ENCODE measurements at regions not wholly inside any gene's neighbourhood (a gene's known extent, or its start where the extent isn't known, plus 50 kb on each side); places are given as distances from the start of the nearest gene placed in this dataset.

DNA sequence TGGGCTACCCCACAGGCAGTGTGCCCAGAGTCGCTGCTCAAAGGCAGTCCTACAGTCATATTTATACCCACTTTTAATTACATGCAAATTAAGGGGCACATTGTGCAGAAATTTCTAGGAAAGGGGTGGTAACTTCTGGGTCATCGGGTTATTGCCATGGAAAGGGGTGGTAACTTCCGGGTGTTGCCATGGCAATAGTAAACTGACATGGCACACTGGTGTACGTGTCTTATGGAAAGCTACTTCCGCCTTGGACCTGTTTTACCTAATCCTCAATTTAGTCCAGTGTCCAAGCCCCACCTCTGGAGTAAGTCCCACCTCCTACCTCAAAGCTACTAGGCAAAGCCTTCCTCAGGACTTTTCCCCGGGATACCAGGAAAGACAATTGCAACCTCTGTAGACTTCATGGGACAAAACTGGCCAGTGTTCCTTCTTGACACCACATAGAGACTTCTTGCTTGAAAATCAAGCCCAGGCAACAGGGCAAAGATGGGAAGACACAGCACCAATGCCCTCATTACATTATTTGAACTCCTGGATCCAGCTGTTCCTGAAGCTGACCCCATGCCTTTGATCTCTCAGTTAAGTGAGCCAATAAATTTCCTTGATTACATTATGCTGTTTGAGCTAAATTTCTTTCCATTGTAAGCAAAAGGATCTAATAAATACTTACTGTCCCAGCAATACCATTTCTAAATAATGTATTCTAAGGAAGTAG, 63.3 kb upstream of the AGAP1 start (continued):
- TF ChIP-seq, protein P1, sequence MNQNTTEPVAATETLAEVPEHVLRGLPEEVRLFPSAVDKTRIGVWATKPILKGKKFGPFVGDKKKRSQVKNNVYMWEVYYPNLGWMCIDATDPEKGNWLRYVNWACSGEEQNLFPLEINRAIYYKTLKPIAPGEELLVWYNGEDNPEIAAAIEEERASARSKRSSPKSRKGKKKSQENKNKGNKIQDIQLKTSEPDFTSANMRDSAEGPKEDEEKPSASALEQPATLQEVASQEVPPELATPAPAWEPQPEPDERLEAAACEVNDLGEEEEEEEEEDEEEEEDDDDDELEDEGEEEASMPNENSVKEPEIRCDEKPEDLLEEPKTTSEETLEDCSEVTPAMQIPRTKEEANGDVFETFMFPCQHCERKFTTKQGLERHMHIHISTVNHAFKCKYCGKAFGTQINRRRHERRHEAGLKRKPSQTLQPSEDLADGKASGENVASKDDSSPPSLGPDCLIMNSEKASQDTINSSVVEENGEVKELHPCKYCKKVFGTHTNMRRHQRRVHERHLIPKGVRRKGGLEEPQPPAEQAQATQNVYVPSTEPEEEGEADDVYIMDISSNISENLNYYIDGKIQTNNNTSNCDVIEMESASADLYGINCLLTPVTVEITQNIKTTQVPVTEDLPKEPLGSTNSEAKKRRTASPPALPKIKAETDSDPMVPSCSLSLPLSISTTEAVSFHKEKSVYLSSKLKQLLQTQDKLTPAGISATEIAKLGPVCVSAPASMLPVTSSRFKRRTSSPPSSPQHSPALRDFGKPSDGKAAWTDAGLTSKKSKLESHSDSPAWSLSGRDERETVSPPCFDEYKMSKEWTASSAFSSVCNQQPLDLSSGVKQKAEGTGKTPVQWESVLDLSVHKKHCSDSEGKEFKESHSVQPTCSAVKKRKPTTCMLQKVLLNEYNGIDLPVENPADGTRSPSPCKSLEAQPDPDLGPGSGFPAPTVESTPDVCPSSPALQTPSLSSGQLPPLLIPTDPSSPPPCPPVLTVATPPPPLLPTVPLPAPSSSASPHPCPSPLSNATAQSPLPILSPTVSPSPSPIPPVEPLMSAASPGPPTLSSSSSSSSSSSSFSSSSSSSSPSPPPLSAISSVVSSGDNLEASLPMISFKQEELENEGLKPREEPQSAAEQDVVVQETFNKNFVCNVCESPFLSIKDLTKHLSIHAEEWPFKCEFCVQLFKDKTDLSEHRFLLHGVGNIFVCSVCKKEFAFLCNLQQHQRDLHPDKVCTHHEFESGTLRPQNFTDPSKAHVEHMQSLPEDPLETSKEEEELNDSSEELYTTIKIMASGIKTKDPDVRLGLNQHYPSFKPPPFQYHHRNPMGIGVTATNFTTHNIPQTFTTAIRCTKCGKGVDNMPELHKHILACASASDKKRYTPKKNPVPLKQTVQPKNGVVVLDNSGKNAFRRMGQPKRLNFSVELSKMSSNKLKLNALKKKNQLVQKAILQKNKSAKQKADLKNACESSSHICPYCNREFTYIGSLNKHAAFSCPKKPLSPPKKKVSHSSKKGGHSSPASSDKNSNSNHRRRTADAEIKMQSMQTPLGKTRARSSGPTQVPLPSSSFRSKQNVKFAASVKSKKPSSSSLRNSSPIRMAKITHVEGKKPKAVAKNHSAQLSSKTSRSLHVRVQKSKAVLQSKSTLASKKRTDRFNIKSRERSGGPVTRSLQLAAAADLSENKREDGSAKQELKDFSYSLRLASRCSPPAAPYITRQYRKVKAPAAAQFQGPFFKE (tag by site-specific recombination; IDR thresholded peaks at IDR 0.05; ENCODE audit: borderline replicate concordance): no peak
- TF ChIP-seq ZBTB8A (tag by site-specific recombination; IDR thresholded peaks at IDR 0.05) (no peak), ZNF202 (tag by site-specific recombination; IDR thresholded peaks at IDR 0.05; ENCODE audit: borderline replicate concordance) (no peak), ZBTB17 (tag by site-specific recombination; IDR thresholded peaks at IDR 0.05) (no peak), ZNF843 (tag by site-specific recombination; IDR thresholded peaks at IDR 0.05) (no peak), ZNF830 (tag by site-specific recombination; IDR thresholded peaks at IDR 0.05; ENCODE audit: low read depth) (no peak)
- TF ChIP-seq, protein P2, sequence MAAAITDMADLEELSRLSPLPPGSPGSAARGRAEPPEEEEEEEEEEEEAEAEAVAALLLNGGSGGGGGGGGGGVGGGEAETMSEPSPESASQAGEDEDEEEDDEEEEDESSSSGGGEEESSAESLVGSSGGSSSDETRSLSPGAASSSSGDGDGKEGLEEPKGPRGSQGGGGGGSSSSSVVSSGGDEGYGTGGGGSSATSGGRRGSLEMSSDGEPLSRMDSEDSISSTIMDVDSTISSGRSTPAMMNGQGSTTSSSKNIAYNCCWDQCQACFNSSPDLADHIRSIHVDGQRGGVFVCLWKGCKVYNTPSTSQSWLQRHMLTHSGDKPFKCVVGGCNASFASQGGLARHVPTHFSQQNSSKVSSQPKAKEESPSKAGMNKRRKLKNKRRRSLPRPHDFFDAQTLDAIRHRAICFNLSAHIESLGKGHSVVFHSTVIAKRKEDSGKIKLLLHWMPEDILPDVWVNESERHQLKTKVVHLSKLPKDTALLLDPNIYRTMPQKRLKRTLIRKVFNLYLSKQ (tag by site-specific recombination; IDR thresholded peaks at IDR 0.05; ENCODE audit: borderline replicate concordance): no peak
- TF ChIP-seq, protein P3, sequence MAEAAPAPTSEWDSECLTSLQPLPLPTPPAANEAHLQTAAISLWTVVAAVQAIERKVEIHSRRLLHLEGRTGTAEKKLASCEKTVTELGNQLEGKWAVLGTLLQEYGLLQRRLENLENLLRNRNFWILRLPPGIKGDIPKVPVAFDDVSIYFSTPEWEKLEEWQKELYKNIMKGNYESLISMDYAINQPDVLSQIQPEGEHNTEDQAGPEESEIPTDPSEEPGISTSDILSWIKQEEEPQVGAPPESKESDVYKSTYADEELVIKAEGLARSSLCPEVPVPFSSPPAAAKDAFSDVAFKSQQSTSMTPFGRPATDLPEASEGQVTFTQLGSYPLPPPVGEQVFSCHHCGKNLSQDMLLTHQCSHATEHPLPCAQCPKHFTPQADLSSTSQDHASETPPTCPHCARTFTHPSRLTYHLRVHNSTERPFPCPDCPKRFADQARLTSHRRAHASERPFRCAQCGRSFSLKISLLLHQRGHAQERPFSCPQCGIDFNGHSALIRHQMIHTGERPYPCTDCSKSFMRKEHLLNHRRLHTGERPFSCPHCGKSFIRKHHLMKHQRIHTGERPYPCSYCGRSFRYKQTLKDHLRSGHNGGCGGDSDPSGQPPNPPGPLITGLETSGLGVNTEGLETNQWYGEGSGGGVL (tag by site-specific recombination; IDR thresholded peaks at IDR 0.05): no peak
- TF ChIP-seq, protein P4, sequence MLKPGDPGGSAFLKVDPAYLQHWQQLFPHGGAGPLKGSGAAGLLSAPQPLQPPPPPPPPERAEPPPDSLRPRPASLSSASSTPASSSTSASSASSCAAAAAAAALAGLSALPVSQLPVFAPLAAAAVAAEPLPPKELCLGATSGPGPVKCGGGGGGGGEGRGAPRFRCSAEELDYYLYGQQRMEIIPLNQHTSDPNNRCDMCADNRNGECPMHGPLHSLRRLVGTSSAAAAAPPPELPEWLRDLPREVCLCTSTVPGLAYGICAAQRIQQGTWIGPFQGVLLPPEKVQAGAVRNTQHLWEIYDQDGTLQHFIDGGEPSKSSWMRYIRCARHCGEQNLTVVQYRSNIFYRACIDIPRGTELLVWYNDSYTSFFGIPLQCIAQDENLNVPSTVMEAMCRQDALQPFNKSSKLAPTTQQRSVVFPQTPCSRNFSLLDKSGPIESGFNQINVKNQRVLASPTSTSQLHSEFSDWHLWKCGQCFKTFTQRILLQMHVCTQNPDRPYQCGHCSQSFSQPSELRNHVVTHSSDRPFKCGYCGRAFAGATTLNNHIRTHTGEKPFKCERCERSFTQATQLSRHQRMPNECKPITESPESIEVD (tag by site-specific recombination; IDR thresholded peaks at IDR 0.05): no peak
- TF ChIP-seq, protein P5, sequence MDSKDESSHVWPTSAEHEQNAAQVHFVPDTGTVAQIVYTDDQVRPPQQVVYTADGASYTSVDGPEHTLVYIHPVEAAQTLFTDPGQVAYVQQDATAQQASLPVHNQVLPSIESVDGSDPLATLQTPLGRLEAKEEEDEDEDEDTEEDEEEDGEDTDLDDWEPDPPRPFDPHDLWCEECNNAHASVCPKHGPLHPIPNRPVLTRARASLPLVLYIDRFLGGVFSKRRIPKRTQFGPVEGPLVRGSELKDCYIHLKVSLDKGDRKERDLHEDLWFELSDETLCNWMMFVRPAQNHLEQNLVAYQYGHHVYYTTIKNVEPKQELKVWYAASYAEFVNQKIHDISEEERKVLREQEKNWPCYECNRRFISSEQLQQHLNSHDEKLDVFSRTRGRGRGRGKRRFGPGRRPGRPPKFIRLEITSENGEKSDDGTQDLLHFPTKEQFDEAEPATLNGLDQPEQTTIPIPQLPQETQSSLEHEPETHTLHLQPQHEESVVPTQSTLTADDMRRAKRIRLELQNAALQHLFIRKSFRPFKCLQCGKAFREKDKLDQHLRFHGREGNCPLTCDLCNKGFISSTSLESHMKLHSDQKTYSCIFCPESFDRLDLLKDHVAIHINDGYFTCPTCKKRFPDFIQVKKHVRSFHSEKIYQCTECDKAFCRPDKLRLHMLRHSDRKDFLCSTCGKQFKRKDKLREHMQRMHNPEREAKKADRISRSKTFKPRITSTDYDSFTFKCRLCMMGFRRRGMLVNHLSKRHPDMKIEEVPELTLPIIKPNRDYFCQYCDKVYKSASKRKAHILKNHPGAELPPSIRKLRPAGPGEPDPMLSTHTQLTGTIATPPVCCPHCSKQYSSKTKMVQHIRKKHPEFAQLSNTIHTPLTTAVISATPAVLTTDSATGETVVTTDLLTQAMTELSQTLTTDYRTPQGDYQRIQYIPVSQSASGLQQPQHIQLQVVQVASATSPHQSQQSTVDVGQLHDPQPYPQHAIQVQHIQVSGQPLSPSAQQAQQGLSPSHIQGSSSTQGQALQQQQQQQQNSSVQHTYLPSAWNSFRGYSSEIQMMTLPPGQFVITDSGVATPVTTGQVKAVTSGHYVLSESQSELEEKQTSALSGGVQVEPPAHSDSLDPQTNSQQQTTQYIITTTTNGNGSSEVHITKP (tag by site-specific recombination; IDR thresholded peaks at IDR 0.05): no peak
- TF ChIP-seq, protein P6, sequence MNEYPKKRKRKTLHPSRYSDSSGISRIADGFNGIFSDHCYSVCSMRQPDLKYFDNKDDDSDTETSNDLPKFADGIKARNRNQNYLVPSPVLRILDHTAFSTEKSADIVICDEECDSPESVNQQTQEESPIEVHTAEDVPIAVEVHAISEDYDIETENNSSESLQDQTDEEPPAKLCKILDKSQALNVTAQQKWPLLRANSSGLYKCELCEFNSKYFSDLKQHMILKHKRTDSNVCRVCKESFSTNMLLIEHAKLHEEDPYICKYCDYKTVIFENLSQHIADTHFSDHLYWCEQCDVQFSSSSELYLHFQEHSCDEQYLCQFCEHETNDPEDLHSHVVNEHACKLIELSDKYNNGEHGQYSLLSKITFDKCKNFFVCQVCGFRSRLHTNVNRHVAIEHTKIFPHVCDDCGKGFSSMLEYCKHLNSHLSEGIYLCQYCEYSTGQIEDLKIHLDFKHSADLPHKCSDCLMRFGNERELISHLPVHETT (tag by site-specific recombination; IDR thresholded peaks at IDR 0.05): no peak

Measured in HEK293 (cell line).